H1 (cell line): ENCODE measurements at regions not wholly inside any gene's neighbourhood (a gene's known extent, or its start where the extent isn't known, plus 50 kb on each side); places are given as distances from the start of the nearest gene placed in this dataset.

Experiments
- BRCA1 ChIP-seq: IDR thresholded peaks from 2 replicates; pipeline ENCODE4 v1.6.1; 2012; ENCODE audit warnings: low read depth, low read length, improper control_type of control experiment
- CREB1 ChIP-seq: IDR thresholded peaks from 2 replicates; pipeline ENCODE4 v1.6.1; 2012; ENCODE audit warnings: inconsistent platforms
- HDAC2 ChIP-seq, 2 experiments: fragments of 300-600 bp in 1 of 2; sonication (generic) in 1 of 2; IDR thresholded peaks; 2 replicates each; pipeline ENCODE4 v1.6.1; 2011 to 2012; ENCODE audit warnings: low read depth in 2 of 2, low read length in 2 of 2, mild to moderate bottlenecking in 2 of 2, moderate library complexity in 2 of 2, borderline replicate concordance in 1 of 2, inconsistent platforms in 1 of 2
- RAD21 ChIP-seq, 2 experiments: IDR thresholded peaks in 1 of 2; conservative IDR thresholded peaks in 1 of 2; 2 replicates each; pipeline ENCODE4 v1.6.1; 2011; ENCODE audit warnings: low read depth in 2 of 2, low read length in 2 of 2, improper control_type of control experiment in 1 of 2, inconsistent platforms in 1 of 2, mild to moderate bottlenecking in 1 of 2, moderate library complexity in 1 of 2
- SAP30 ChIP-seq: fragments of 300-600 bp; sonication (generic); IDR thresholded peaks from 2 replicates; pipeline ENCODE4 v1.7.1; 2012; ENCODE audit warnings: low read length, moderate library complexity, mild to moderate bottlenecking, inconsistent platforms; ENCODE audit not compliant: insufficient read depth, insufficient replicate concordance
- TF ChIP-seq, protein P1 (sequence below): IDR thresholded peaks from 2 replicates; pipeline ENCODE4 v1.6.1; 2012; ENCODE audit warnings: low read length, inconsistent platforms

DNA sequence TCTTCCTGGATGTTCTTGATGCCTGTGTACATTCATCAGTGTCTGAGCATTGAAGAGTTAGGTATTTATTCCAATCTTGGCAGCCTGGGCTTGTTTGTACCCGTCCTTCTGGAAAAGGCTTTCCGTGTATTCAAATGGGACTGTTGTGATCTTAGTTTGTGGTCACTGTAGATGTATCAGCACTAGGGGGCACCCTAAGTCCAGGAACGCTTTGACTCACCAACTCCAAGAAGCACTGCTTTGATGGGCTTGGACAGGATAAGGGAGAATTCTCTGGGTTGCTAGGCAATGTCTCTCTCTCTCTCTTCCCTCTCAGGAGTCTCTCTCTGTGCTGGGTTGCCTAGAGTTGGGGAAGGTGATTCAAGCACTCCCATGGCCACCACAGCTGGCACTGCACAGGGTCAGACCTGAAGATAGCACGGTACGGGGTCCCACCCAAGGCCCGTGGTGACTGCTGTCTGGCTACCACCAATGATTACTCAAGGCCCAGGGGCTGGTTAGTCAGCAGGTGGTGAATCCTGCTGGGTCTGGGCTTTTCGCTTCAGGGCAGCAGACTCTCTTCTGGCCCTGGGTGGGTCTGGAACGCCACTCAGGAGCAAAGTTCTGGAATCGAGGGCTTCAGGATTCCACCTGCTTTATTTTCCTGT is 211.1 kb upstream of the RGS6 start (continued):
- TF ChIP-seq, protein P1, sequence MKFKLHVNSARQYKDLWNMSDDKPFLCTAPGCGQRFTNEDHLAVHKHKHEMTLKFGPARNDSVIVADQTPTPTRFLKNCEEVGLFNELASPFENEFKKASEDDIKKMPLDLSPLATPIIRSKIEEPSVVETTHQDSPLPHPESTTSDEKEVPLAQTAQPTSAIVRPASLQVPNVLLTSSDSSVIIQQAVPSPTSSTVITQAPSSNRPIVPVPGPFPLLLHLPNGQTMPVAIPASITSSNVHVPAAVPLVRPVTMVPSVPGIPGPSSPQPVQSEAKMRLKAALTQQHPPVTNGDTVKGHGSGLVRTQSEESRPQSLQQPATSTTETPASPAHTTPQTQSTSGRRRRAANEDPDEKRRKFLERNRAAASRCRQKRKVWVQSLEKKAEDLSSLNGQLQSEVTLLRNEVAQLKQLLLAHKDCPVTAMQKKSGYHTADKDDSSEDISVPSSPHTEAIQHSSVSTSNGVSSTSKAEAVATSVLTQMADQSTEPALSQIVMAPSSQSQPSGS = no peak
- TF ChIP-seq RAD21 (IDR thresholded peaks at IDR 0.05 in 1 of 2, conservative IDR thresholded peaks at IDR 0.05 in 1 of 2; ENCODE audit: low read depth in 2 of 2, low read length in 2 of 2) (peak; percentile 89 to 92), BRCA1 (no peak), HDAC2 (IDR thresholded peaks at IDR 0.05; ENCODE audit: borderline replicate concordance in 1 of 2, low read depth in 2 of 2, low read length in 2 of 2) (no peak), CREB1 (0 out of 2 replicates have a peak, but pooled peaks have one; percentile 36), SAP30 (no peak)
